Upper lobe of right lung (tissue), 1 donor: ENCODE measurements at regions not wholly inside any gene's neighbourhood (a gene's known extent, or its start where the extent isn't known, plus 50 kb on each side); places are given as distances from the start of the nearest gene placed in this dataset.

Source experiments
- ATAC-seq: fragments of 200-7000 bp; cut with Tn5 transposase; one replicate; pipeline ENCODE4 v1.9.1; 2020; ENCODE audit warnings: mild to moderate bottlenecking, moderate library complexity
- DNase-seq: peaks from one replicate; pipeline ENCODE4 v3.0.0-alpha.2; 2020
- H3K27ac ChIP-seq: fragments of 200-600 bp; one replicate; pipeline ENCODE4 v1.8.0; 2022
- H3K27me3 ChIP-seq: fragments of 200-600 bp; one replicate; pipeline ENCODE4 v1.8.0; 2022; ENCODE audit warnings: mild to moderate bottlenecking
- H3K36me3 ChIP-seq: fragments of 200-600 bp; one replicate; pipeline ENCODE4 v1.8.0; 2022
- H3K4me1 ChIP-seq: fragments of 200-600 bp; one replicate; pipeline ENCODE4 v1.8.0; 2022
- H3K4me3 ChIP-seq: fragments of 200-600 bp; one replicate; pipeline ENCODE4 v1.8.0; 2022; ENCODE audit warnings: mild to moderate bottlenecking
- H3K9me3 ChIP-seq: fragments of 200-600 bp; one replicate; pipeline ENCODE4 v1.8.0; 2022
- CTCF ChIP-seq: fragments of 200-600 bp; IDR thresholded peaks from one replicate; pipeline ENCODE4 v1.8.0; 2022; ENCODE audit warnings: antibody characterized with exemption
- intact Hi-C: fragments of 100-400 bp; cut with DNase I; formaldehyde crosslinking; loops from one replicate; pipeline ENCODE4 v1.11.0; 2022
- donor health status: DM: no; HTN: yes; CAD: no; lungs with severe emphysema.

- Histone ChIP-seq H3K27me3 (no peaks in the 10 kb centered on the region), H3K27ac (no peak overlapping the region), H3K9me3 (no peaks in the 10 kb centered on the region), H3K36me3 (no peaks in the 10 kb centered on the region), H3K4me1 (peaks cover 9% of the 10 kb centered on the region), H3K4me3 (no peak overlapping the region)
- no peak for TF ChIP-seq CTCF
- ATAC-seq = no peak
- no peak for DNase-seq
- intact Hi-C loops = no loop called here
Observed at GRCh38 chr1:58430421-58431275, 115.9 kb downstream of the OMA1 start.

DNA sequence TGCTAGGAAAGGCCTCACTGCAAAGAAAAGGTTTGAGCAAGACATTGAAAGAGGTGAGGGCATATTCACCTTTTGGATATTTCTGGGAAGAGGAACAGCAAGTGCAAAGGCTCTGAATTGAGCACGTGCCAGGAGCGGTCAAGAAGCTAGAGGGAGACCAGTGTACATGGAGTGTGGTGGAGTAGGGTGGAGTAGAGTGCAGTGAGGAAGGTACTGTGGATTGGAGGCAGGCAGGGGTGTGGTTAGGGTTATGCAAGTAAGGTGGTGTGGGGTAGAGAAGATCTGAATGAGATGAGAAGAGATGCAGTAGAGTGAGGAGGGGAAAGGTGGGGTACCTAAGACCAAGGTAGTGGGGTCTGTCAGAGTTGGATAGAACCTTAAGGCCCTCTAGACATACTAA is 119.6 kb downstream of the OMA1 start:
- DNase-seq (no peak), ATAC-seq (no peak)
- intact Hi-C loops = no loop called here
- Histone ChIP-seq H3K9me3 (no peaks in the 10 kb centered on the region), H3K4me1 (no peaks in the 10 kb centered on the region), H3K36me3 (no peaks in the 10 kb centered on the region), H3K27ac (no peak overlapping the region), H3K4me3 (no peak overlapping the region), H3K27me3 (no peaks in the 10 kb centered on the region)
- TF ChIP-seq CTCF = no peak

- H3K4me3 ChIP-seq = no peak overlapping the region
- no peaks in the 10 kb centered on the region for H3K9me3 ChIP-seq
- H3K4me1 ChIP-seq = no peaks in the 10 kb centered on the region
- intact Hi-C loops = no loop called here
- no peaks in the 10 kb centered on the region for H3K36me3 ChIP-seq
- H3K27ac ChIP-seq = no peak overlapping the region
- H3K27me3 ChIP-seq = no peaks in the 10 kb centered on the region
- no peak for DNase-seq
- TF ChIP-seq CTCF = no peak
- ATAC-seq = no peak
Observed at GRCh38 chr1:58422436-58422835, 124.1 kb downstream of the OMA1 start.

DNA sequence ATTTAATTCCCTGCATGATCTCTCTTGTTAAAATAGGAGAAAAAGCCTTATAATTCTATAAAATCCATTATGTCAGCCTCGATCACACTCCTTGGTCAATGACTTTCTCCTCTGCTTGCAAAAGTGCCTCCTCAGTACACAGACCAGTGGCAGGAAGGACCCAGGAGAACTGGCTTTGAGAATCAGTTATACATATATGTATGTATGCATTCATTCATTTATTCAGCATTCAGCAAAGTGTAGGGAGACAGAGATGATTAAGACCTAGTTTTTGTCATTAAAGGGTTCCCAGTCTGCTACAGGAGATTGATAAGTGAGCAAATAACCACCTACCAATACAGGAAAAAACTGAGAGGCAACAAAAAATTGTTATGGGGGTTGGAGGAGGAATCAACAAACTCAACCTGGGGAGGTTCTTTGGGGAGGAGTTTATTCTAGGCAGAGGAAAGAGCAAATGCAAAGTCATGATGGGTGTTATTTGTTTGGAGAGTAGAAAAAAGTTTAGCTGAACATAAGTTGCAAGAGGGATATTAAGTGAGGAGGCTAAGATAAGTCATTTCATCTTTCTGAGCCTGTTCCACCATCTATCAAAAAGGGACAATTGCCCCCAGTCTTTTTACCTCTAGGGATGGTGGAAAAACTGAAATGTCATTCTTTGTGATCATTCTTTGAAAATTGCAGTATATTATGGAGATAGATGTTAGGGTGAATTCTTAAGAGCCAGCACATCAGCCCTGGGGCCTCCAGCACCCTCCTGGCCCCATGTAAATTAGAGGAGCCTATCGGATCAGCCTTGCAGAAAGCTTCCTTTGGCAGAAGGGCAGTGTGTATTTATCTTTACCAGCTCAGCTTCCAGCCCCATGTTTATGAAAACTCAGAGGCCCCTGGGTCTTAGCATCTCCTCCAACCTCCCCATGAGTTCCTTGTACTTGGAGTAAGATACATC is 128.0 kb downstream of the OMA1 start:
- Histone ChIP-seq H3K4me3 (no peak overlapping the region), H3K27ac (no peak overlapping the region), H3K4me1 (no peaks in the 10 kb centered on the region), H3K27me3 (no peaks in the 10 kb centered on the region), H3K36me3 (no peaks in the 10 kb centered on the region), H3K9me3 (no peaks in the 10 kb centered on the region)
- ATAC-seq (no peak), DNase-seq (no peak)
- TF ChIP-seq CTCF = no peak
- intact Hi-C loops = no loop called here

DNA sequence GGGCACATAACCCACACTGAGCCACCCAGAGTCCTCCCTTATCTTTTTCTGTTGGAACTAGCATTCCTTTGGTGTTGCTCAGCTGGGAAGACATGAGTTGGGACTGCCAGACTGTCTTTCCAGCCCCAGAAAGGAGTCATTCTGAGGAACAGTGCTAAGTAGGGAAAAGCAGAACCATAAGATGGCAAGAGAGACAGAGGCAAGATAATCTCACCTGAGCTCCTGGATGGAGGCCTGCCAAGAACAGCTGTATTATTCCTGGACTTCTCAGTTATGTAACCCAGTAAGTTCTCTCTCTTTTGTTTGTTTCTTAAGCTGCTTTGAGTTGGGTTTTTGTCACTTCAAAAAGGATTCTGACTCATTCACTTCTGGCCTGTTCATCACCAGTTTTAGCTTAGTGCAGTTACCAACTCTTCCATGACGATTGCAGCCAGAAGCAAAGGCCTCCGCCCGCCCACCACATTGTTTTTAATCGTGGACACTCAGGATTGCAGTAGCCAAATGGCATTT is 134.4 kb downstream of the OMA1 start:
- no peak for DNase-seq
- TF ChIP-seq CTCF = no peak
- Histone ChIP-seq H3K4me3 (no peak overlapping the region), H3K27me3 (no peaks in the 10 kb centered on the region), H3K36me3 (no peaks in the 10 kb centered on the region), H3K9me3 (no peaks in the 10 kb centered on the region), H3K27ac (no peak overlapping the region), H3K4me1 (no peaks in the 10 kb centered on the region)
- no peak for ATAC-seq
- intact Hi-C loops = no loop called here
